CD1c-positive myeloid dendritic cell (primary cell): ENCODE measurements at regions not wholly inside any gene's neighbourhood (a gene's known extent, or its start where the extent isn't known, plus 50 kb on each side); places are given as distances from the start of the nearest gene placed in this dataset.
A peak's percentile ranks its signal among the peaks of the same experiment; 100 is the strongest.

ENCODE experiments used
- DNase-seq: peaks from one replicate; pipeline ENCODE4 v3.0.0-alpha.2; 2016; ENCODE audit errors: extremely low spot score

DNA sequence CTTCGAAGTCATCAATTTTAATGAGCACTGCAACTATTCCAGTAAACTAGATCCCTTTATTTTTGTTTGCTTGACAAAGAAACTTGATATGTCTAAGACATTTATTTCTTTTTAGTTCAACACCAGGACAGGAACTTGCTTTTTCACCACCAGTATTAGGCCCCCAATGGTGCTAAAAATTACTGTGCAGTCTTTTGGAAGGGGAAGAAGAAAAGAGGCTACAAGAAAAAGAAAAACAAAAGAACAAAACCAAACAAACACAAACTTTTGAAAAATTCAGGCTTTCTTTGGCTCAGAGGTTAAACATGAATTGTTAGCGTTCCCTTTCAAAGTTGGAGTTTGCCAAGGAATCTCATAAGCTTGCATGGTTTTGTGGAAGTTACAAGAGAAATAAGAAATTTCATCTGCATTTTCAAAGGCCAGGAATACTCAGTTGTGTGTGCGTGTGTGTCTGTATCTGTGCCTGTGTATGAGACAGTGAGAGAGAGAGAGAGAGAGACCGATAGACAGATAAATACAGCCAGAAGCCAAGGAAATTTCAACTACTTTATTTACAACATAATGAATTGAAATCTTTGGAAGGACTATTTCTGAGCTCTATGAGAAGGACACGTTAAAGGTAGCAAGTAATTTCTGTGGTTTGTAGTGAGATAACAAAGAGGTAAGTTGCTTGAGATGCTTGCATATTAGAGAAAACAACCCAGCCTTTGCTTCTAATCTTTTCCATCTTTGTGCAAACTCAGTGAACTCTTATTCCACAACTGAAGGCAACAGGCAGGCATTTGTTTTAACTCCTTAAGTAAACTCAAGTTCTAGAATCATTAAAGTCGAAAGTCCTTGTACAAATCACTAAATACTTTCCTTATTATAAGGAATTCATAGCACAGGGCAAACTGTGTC is 171.0 kb upstream of the CITED2 start:
- no peak for DNase-seq

DNA sequence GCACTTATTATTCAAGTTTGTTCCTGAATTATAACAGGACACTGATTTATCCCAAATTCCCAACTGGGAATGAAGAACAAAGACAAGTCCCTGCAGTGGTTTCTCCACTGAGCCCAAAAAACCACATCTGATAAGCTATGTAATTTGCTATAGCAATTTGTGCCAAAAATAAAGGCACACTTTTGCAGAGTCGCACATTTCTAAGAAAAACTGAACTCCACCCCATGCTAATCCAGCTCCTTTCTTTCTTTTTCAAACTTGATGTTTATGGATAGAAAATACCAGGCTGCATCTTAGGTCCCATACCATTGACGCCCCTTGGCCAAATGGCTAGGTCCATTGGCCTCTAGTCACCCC is 170.2 kb upstream of the CITED2 start:
- no peak for DNase-seq

DNA sequence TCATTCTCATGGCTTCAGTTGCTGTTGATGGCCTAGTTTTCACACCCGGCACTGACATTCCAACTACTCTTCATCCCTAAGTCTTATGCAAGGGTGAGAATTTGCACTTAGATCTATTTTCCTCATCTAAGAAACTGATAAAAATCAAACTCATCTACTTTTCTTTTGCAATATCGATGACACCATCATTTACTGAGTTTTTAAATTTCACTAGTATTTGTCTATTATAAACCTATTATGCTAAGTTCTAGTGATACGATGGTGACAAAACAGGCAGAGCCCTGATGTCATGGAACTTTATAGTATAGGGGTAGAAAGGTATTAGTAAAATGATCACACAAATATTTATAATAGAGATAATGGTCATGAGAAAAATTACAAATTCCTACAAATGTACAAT is 167.9 kb upstream of the CITED2 start:
- no peak for DNase-seq

DNA sequence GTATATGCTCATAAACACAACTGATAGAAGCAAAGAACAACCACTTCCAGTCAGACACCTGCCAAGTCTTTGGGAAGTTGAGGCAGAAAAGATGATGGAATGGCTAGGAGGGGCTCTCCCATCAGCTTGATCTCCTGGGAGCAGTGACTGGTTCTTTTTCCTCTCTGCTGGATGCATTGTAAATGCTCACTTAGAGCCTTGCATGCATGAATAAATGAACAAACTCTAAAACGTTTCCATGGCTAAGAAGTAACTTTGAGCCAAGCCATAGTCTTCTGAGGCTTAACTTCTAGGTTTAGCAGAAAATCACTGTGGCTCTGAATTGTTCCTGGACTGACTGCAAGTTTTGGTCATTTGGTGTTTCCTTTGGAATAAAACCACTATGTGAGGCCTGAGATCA is 166.4 kb upstream of the CITED2 start:
- no peak for DNase-seq

DNA sequence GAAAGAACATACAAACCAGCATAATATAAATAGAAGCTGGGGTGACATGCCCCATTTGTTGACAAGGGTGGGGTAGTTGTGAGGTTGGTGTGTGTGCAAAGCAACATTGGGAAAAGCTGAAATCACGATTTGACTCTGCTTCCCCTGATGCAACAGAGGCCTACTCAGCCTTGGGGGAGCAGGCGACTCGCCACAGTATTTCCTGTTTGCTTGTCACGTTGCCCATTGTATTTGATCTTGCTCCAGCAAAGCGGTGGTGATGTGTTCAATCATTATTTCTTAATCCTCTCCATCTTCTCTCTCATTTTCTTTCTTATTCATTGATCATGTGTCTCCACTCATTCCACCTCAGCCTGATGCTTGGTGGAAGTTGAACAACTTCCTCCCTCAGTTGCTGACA is 165.8 kb upstream of the CITED2 start:
- peak; percentile 35 for DNase-seq

DNA sequence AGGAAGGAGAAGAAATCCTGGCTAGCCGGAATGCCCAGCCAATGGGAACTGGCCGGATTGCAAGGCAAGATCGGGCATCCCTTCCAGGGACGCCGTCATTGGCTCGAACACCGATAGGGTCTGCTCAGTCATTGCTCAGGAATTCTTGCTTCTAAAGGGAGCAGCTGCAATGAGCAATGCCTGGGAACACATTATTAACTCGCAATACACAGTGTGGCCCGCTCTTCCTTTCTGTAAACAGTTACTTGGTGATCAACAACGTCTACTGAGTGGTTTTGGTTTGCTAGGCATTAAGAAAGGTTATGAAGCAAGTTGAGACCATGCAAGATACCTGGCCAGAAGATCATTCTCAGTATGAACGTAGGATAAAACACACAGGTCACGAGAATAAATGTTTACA is 165.4 kb upstream of the CITED2 start:
- no peak for DNase-seq

DNA sequence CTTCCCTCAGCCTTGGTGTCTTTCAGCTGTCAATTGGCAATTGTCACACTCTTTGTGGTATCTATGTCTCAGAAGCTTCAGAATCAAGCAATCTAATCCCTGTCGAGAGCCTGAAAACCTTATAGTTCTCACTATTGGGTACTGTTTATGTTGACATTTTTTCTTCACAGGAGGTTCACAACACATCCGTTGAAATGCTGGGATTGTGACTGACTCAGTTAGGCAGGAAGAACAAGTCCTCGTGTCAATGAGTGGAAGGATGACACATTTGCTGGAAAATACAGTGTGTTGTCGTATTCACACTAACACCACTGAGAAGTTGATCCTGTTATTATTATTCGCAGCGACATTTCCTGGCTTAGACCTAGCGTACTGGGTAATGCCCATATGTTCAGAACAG is 163.9 kb upstream of the CITED2 start:
- no peak for DNase-seq

DNA sequence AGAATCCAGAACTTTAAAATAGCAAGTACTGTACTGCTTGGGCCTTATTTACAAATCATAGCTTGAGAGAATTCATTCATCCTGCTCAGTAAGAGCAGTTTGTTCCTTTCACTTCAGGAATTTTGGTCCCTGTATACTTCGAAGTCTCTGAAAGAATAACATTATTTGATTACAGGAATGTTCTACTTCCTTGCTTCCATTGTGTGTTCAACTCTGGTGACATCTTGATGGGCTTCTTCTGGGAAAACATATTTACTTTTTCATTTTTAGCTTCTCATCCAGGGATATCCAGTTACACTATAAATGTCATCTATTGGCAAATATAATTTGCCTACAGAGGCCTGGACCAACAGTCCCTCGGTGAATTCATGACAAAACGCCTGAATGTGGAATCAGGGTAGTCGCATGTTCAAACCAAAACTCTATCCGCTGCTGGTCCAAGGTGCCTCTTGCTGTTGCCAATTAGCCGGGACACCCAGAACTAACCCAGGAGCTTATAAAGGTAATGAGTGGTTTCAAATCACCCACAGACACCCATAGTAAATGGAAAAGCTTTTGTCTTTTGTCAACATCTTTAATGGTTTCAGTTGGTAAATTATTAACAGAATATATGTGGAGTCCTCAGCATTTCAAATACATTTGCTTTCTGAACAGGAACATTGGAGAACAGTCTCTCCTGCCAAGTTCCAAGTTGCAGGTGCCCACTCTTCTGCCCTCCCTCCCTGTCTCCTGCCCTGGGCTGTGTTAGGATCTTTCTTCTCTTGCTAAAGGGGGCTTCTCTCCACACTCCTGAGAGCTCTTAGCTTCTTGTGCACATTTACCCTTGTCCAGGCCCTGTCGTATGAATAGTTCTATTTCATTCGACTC is 162.5 kb upstream of the CITED2 start:
- no peak for DNase-seq

DNA sequence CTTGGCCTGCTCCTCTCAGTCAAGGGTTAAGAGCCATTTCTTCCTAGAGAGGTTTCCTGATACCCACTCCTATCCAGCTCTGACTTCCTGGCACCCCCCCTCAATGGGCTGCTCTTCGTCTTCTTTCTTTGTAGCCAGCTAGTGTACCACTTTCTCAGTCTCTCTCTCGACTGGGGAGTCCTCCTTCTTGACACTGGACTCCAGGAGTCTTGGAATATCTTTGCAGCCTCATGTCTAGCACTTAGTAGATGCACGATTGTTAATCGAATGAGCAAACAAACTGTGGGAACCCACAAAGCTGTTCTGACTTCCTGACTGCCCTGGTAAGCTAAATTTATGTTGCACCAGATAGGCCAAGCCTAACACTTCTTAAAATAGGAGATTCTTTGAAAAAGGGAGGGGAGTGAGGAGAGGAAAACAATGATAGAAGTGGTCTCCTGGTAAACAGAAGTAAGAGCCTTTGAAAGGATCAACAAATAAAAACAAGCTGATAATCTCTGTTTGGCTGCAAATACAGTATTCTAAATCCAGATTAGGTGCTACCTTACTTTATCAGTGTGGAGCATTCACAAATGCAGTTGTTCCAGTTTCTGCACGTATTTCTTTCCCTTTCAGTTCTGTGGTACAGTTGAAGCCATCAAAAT is 160.1 kb upstream of the CITED2 start:
- no peak for DNase-seq

DNA sequence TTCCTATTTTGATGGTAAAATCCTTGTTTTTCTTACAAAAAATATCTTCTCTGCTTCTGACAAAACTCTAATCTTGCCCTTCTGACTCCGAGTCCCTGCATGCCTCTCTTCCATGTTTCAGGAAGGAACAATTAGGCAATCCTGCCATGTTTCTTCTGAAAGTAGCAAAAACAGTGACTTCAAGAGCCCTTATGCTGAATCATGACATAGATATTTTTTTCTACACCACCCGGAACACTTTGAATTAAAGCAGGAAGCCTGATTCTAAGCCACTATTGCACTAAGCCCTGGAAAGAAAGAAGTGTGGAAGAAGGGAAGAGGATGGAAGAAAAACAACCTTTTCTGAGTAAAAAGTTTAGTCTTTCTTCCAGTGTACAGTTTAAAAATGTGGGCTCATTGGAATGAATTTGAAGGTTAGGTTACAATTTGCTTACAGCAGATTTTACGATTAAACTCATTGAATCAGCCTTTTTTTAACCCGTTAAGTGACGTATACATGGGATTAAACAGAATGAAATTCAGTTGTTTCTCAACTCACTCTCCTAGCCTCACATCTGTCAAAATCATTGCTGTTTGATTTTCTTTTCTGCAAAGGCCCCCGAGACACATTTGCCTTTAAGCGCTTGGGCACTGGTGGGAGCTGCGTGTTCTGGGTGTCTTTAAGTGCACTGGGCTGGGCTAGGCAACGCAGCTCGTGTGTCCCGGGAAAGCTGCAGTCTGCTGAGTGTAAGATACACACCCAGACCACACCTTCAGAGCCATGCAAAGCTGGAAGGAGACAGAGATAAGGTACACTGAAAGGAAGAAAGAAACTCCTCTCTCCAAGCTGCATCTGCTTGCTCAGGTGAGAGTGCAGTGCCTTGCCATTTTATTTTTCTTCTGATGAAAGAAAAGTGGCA is 159.4 kb upstream of the CITED2 start:
- DNase-seq: peak; percentile 49

DNA sequence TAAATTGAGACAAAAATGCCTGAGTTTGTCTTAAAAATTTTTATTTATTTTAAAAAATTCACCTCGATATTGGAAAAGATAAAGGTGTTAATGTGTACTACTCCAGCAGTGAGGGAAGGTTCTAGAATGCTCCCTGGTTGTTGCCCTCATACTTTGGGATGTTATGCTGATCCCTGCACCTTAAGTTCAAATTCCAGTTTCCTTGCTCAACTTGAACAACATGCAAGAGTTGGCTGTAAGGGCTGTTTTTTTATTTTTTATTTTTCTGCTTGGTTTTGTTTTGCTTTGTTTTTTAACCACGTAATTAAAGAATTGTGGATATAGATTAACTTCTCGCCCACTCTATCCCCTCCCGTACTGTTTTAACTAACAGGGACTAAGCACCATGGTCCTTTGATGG is 158.7 kb upstream of the CITED2 start:
- DNase-seq: no peak

DNA sequence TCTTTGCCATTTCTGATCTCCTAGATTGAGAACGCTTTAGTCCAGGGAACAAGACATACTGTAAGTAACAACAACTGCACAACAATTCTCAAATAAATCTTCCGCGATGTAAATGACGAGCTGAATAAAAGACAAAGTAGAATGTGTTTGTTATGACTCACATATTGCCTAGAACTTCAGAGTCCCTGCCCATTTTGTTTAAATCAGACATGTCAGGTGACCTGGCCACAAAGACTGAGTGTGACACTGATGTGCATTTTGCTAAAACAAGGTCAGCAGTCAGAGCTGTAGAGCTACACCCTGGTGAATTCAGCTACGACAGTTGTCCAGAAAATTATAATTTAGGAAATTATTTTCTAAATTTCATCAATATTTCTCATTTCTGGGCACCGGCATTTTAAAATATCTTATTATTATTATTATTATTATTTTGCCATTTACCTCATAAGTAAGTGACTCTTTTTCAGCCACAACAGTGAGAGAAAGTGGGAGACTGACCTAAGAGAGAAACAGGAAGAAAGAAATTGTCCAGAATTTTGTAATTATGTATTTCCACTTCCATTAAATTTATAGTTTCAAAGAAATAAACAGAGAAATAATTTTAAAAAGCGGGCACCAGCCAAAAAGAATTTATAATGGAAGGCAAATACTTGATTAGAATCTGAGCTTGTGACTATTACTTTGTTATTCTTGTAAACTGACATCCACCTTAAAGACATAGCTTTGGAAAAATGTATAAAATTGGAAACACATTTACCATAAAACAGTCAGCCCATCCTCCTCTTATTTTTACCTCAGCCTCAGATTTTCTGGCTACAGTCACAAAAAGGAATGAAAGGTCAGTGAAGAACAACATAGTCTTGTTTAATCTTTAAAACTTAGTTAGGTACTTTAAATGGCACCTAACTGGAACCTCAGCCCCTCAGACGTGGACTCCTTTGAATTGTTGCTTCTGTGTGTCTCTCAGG is 157.0 kb upstream of the CITED2 start:
- DNase-seq: peak; percentile 49

DNA sequence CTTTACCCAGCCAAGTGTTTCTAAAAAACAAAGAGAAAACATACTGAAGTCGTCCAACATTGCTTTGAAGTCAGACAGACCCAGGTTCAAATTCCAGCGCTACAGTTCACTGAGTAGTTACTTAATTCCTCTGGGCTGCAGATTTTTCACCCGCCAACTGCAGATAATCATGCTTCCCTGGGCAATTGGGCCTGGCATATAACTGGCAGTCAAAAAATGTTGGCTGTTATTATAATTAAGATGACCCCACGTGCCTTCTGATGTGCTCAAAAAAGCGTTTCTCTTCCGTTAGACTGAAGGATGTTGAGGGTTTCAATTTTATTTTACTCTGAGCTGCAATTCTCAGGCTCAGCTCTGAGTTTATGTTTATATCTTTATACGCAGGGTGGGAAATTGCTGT is 156.1 kb upstream of the CITED2 start:
- DNase-seq: no peak

DNA sequence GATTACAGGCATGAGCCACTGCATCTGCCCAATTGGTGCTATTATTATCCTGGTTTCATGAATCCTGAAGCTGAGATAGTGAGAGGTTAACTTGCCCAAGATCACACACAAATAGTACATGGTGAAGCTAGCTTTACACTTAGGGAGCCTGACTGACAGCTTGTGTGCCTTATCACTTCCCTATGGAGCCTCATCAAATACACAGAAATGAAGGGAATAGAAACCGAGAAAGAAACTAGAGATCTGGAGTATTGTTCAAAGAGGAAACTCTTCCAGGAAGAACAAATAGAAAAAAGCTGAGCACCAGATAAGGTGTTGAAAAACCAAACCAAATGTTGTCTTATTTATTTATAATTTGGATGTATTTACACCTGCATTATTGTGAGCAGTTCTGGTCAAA is 155.0 kb upstream of the CITED2 start:
- DNase-seq: no peak

DNA sequence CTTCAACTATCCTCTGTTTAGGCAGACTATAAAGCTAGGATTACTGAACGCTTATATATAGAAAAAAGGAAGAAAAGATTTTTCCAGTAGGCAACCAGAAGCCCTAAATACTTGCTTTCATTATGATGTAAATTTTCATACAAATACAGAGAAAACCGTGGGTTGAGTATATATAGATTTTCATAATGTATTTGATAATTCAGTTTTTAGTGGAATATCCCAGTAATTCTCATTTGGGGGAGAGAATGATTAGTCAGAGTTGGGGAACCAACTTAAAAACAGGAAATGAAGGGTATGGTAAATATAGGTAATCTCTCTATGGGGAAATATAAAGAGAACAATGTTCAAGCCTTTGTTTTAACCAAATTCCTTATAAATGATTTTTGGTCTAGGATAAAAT is 154.0 kb upstream of the CITED2 start:
- peak; percentile 28 for DNase-seq

DNA sequence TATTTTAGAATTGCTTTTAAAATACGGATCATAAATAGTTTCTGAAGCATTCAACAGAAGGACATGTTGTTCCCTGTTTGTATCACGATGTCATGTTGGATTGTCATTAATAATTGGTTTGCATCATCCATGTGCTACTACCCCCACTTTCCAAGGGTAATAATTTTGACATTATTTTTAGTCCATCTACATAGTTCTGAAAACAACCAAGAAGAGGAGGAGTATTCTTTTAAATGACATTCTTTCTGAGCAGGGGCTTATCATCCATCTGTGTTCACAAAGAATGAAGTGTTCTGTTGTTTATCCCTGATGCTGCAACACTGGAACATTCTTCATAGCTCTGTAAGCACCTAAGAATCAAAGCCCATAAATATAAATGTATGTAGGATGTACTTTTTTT is 151.0 kb upstream of the CITED2 start:
- DNase-seq: no peak

DNA sequence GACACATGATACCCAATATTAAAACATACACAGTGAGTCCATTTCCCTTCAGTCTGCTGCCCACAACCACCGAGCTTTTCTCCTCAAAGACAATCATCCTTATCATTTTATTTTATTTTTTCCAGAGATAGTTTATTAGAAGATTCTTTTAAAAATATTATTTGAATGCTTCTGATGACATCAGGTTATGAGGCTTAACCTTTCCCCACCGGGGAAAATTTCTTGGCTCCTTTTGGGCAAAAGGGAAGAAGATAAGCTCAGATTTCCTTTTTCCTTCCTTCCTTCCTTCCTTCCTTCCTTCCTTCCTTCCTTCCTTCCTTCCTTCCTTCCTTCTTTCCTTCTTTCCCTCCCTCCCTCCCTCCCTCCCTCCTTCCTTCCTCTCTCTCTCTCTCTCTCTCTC is 149.5 kb upstream of the CITED2 start:
- no peak for DNase-seq

DNA sequence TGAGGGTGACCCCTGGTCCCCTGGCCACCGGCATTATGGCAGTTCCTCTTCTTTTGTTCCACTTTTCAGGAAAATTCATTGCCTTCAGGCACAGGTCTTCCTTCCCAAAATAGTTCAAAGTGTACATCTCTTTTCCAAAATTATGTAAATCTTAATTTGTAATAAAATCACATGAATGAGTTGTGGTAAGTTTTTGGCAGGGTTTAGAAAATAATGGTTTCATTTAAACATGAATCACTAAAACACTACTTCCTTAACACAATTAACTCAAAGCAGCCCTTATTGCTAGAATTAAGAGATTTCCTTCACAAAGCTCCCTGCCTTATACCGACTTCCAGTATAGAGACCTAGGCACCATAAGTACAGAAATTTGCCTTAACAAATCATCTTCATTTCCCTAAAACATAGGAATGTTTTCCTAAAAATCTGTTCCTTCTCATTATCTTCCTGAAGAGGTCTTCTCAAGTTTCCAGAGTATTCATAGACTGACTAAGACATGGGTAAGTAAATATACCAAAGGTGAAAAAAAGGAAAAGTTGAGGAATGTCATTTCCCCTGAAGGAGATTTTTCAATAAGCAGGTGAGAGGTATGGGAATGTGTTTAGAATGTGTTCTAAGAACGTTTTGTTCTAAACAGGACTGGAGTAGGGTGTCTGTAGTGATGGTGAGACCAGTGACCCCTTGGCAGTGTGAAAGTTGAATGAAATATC is 148.2 kb upstream of the CITED2 start:
- DNase-seq: no peak

DNA sequence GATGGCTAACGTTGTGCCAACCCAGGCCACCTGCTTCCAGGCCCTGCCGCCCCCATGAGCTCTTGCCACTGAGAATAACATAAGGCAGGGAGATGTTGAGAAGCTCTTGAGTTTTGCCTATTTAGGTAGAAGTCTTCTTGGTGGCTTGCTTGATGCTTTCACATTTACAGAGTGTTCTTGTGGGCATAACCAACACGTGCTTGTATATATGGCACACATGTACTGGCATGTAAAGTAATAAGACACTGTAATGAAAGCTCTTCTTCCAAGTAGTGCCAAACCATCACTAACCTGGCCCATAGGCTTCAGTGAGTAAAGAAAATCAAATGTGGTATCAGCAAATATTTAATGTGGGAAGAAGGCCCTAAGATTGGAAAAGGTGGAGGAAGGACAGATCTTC is 146.9 kb upstream of the CITED2 start:
- no peak for DNase-seq

DNA sequence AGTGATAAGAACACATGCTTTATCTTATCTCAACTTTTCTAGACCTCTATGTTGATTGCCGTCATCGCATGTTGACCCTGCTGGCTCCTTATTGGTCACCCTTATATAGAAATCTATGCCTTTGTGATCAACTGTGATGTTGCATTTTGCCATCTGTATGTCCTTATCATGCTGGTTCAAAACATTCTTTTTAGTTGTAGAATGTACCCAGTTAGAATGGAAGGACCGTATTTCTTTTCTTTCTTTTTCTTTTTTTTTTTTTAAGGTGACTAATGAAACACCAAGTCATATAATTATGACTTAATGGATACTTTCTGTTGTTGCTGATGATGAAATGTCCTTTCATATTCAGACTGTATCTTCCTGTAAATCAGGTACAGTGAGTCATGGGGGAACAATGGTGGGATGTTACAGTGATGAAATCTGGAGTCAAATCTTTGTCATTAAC is 145.9 kb upstream of the CITED2 start:
- DNase-seq: no peak
